Activated CD4-positive, CD25-positive, alpha-beta regulatory T cell treated with anti-CD3 and anti-CD28 coated beads, Interleukin-2, amount 50 U/mL, for 24 hours (primary cell): ENCODE measurements at regions not wholly inside any gene's neighbourhood (a gene's known extent, or its start where the extent isn't known, plus 50 kb on each side); places are given as distances from the start of the nearest gene placed in this dataset.
"Not testable (repeated sequence)": the region's sequence is repeated elsewhere in the genome, so short reads cannot be mapped to it uniquely, and the experiment has no call there.

ENCODE experiments used
- ATAC-seq, 2 donors: fragments of 150-1000 bp; cut with Tn5 transposase; one replicate each; pipeline ENCODE4 v1.10.0; 2021; ENCODE audit warnings: mild to moderate bottlenecking in 1 of 2, moderate library complexity in 1 of 2

DNA sequence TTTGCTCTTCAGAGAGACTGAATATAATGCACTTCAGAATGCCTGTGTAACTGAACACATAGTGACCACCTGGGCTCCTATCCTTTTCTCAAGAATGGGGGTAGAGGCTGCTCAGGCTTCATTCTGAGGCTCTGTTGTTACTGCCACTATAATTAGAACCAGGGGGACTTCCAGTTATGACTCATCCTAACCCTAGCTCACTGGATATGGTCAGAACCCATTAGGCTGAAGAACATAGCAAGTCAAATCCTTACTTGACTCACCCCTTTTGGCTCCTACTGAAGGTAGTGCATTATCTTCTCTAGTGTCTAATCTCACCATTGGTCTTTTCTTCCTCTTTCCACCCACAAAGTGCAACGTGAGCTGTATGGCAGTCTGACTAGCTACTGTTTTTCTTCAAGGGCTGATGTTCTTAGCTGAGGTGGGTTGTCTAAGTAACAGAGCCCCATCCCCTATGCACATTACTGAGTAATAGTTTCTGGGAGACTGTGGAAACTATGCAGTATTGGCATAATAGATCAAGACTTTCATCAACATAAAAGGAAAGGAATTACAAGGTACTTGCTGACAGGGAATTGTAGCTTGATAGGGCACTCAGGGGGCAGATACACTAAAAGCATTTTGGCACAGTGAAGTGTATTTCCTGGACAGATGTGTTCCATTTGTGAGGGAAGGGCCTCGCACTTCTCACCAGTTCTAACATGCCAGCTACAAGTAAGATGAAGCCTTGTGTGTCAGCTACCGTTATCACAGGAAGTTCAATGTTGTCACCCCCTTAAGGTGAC lies 431.0 kb upstream of the MEF2C start:
- ATAC-seq: peak; percentile 86 to 89

DNA sequence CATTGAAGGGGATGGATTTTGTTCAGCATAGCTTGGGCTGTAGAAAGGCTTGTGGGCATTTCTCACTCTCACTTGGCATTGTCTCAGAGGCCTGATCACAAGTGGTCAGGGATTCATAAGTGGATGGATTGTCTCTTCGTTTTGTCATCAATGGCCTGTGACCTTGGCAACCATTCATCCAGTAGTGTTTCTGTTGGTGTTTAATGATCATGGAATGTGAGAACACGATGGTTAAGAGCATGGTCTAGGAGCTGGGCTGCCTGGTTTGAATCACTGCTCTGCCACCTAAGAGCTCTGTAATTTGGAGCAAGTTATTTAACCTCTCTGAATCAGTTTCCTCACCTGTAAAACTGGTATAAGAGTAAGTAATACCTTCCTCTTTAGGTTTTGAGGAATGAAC lies 430.1 kb upstream of the MEF2C start:
- peak in 1 of 2 donors; percentile 12 for ATAC-seq

GRCh38 chr5:89309268-89309667 lies 426.3 kb upstream of the MEF2C start:
- no peak for ATAC-seq

DNA sequence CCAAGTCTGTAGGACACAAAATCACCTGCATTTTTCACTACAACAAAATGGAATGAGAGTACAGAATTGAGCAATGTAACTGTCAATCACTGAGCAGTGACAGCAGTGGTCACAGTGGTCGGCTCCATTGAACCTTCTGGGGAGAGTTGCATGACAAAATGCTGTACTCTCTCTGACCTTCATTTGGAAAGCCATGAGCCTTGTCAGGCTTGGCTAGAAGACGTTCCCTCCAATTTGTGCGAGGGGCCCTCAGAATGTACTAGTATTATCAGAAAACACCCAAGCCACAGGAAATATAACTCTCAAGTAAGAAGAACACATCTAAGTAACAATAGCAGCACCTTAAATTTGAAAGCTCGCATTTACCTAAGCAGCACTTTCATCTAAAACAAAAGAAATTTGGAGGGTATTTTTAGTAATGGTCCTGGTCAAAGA lies 425.6 kb upstream of the MEF2C start:
- ATAC-seq: no peak

DNA sequence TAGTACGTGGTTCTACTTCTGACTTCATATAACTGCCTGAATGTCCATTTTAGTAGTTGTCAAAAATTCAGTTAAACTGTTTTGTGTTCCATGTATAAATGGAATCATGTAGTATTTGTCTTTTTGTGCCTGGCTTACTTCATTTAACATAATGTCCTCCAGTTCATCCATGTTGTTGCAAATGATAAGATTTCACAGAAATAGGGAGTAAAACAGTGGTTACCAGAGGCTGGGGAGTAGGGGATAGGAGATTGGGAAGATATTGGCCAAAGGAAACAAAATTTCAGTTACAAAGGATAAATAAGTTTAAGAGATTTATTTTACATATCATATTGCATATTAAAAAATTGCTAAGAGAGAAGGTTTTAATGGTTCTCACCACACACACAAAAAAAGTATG lies 425.0 kb upstream of the MEF2C start:
- ATAC-seq: no peak

GRCh38 chr5:89307141-89307540 lies 424.2 kb upstream of the MEF2C start:
- ATAC-seq: not testable (repeated sequence)

DNA sequence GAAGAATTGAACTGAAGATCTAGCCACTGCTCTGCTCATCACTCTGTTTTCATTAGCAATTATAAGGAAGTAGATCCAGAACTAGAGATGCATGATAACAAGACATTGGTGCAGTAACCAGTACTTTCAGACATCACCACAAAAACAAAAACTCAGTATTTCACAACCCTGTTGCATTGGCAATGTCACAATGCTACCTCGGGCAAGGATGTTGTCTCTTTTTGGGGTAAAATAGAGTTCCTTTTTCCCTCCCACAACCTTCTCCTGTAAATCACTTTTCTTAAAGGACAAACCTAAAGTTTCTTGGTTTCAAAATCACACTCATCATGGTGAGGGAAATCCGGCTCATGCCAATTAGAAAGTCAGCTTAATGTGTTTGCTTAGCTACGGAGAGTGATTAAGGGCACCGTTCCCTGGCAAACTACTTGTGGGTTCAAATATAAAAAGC lies 420.1 kb upstream of the MEF2C start:
- ATAC-seq: no peak

GRCh38 chr5:89302102-89302891 lies 419.3 kb upstream of the MEF2C start:
- ATAC-seq: no peak

GRCh38 chr5:89301321-89302025 lies 418.5 kb upstream of the MEF2C start:
- ATAC-seq: no peak

GRCh38 chr5:89300426-89300970 lies 417.5 kb upstream of the MEF2C start:
- ATAC-seq: no peak

GRCh38 chr5:89299998-89300397 lies 417.0 kb upstream of the MEF2C start:
- ATAC-seq: no peak

GRCh38 chr5:89297066-89297465 lies 414.1 kb upstream of the MEF2C start:
- peak in 1 of 2 donors; percentile 25 for ATAC-seq

GRCh38 chr5:89293810-89294209 lies 410.8 kb upstream of the MEF2C start:
- no peak for ATAC-seq

GRCh38 chr5:89292487-89292886 lies 409.5 kb upstream of the MEF2C start:
- ATAC-seq: no peak

GRCh38 chr5:89289604-89290003 lies 406.6 kb upstream of the MEF2C start:
- no peak for ATAC-seq

- no peak for ATAC-seq
Measured at GRCh38 chr5:89287964-89288363, 405.0 kb upstream of the MEF2C start.

DNA sequence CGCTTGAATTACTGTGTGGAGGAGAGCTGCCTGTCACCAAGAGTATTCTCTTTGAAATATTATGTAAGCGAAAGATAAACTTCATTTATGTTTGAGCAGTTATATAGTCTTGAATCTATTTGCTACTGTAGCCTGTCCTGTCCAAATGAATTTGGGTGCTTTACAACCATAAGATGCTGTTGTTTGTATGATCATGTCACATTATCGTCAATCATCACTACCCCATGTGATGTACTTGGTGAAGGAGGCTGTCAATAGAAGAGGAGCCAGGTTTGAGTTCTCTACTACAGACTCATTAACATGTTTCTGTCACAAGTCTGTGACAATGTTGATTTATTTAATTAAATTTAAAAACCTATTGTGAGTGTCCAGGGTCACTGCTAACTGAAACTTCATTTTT lies 403.3 kb upstream of the MEF2C start:
- ATAC-seq: no peak

GRCh38 chr5:89283728-89284493 lies 400.9 kb upstream of the MEF2C start:
- no peak for ATAC-seq

DNA sequence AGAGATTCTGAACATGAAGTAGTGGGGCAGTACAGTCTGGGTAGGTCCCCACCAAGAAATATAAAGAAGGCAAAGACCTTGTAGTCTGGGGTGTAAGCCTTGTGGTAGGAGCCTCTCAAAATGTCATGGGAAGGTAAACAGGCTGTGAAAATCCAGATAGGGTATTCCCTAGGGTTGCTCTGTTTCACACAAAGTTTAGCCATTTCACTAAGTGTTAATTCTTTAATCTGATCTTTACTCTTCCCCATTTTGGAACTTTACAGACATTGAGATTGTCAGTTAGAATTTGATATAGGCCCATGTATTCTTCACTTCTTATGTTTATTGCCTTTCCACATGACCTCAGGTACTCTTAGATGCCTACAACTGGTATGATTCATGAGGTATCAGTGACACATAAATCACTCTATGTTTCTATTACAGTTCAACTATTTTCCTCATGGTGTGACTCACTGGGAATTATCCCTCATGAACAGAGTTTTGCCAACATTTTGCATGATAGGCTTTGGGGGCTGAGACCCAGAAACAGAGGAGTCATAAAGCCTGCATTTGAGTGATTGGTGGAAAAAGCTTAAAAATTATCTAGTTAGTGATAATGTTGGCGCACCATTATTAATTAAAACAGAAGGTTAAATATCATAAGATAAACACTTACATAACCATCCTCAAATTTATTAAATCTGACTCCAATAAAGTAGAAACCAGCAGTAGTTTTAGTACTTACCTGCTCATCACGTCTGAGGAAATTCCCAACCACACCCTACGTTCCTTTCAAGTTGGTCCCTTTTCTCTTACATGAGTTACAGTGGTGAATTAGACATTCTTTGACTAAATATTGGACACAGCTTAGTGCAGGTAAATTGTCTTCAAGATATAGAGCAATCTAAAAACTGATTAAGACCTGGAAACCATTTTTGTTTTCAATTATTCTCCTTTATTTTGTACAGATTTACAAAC lies 399.8 kb upstream of the MEF2C start:
- no peak for ATAC-seq

DNA sequence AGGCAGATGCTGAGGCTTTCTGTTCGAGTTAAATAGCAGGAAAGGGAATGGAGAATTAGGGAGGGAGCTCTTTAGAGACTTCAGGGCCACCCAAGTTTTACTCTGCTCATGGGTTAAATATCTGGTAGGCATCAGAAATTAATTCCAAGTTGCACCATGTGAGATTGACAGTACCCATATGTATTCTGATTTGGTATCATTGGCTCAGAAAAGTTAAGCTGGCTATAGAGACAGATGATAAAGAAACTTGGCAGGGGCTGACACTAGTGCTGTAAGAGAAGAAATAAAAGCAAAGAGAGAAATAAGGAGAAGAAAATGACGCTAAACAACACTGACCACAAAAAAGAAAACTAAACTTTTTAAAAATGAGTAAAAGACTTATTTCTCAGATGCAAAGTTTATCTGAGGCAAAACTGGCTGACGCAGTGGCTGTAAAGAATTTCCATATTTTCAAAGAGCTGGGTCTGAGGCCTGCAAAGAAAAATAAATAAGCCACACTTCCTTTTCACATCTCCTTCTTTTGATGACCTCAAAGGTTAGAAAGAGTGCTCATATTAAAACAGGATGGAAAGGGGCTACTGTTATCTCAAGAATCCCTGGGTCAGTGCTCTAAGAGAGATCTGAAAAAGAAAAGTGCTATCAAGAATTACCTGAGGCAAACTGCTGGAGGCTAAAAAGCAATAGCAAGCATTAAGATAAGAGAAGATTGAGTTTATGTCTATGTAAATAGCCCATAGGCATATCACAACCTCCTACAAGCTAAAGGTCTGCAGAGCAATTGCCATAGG lies 399.0 kb upstream of the MEF2C start:
- ATAC-seq: no peak
